CD8-positive, alpha-beta memory T cell (primary cell): ENCODE measurements at regions not wholly inside any gene's neighbourhood (a gene's known extent, or its start where the extent isn't known, plus 50 kb on each side); places are given as distances from the start of the nearest gene placed in this dataset.

Experiments
- CTCF ChIA-PET: fragments of 350-600 bp; sonication (Branson Sonifier 250); formaldehyde crosslinking; loops from one replicate; lab custom pipeline; 2021; ENCODE audit warnings: antibody characterized with exemption; lab: Charles Lee
- POLR2A ChIA-PET: fragments of 350-600 bp; sonication (Branson Sonifier 250); formaldehyde crosslinking; loops from one replicate; lab custom pipeline; 2021; ENCODE audit warnings: antibody characterized with exemption; lab: Charles Lee
- DNase-seq, 5 donors: peaks; one replicate each; pipeline versions ENCODE4 v3.0.0 to v3.0.0-alpha.2; 2020 to 2022; ENCODE audit warnings: mixed read lengths in 1 of 5
- H3K27ac ChIP-seq: one replicate; pipeline ENCODE4 v1.7.0; 2013; ENCODE audit warnings: low read depth, mild to moderate bottlenecking, low read length, moderate library complexity
- H3K27me3 ChIP-seq: 2 replicates; pipeline ENCODE4 v1.7.0; 2013; ENCODE audit warnings: low read length, mild to moderate bottlenecking; ENCODE audit not compliant: insufficient read depth, poor library complexity, severe bottlenecking
- H3K36me3 ChIP-seq: 2 replicates; pipeline ENCODE4 v1.7.0; 2013; ENCODE audit warnings: mild to moderate bottlenecking, low read length, moderate library complexity; ENCODE audit not compliant: insufficient read depth
- H3K4me1 ChIP-seq: 2 replicates; pipeline ENCODE4 v1.7.0; 2013; ENCODE audit warnings: mild to moderate bottlenecking, low read length, moderate library complexity; ENCODE audit not compliant: insufficient read depth
- H3K4me3 ChIP-seq: 2 replicates; pipeline ENCODE4 v1.7.0; 2013; ENCODE audit warnings: mild to moderate bottlenecking, low read length
- H3K9me3 ChIP-seq: 2 replicates; pipeline ENCODE4 v1.7.0; 2013; ENCODE audit warnings: mild to moderate bottlenecking, low read length
- H3K27ac Mint-ChIP-seq, 8 donors: one replicate each; pipeline ENCODE4 v1.8.0; 2020 to 2021; ENCODE audit warnings: mixed read lengths in 8 of 8, mild to moderate bottlenecking in 6 of 8, inconsistent platforms in 3 of 8, moderate library complexity in 3 of 8
- H3K27me3 Mint-ChIP-seq, 2 donors: one replicate each; pipeline ENCODE4 v1.8.0; 2020 to 2021; ENCODE audit warnings: mixed read lengths in 2 of 2, mild to moderate bottlenecking in 1 of 2, moderate library complexity in 1 of 2
- H3K36me3 Mint-ChIP-seq, 3 donors: one replicate each; pipeline ENCODE4 v1.8.0; 2020 to 2021; ENCODE audit warnings: mixed read lengths in 3 of 3, inconsistent platforms in 1 of 3, mild to moderate bottlenecking in 1 of 3
- H3K4me1 Mint-ChIP-seq, 3 donors: one replicate each; pipeline ENCODE4 v1.8.0; 2020 to 2021; ENCODE audit warnings: mixed read lengths in 3 of 3, inconsistent platforms in 1 of 3, mild to moderate bottlenecking in 1 of 3
- H3K4me3 Mint-ChIP-seq, 7 donors: one replicate each; pipeline ENCODE4 v1.8.0; 2020 to 2021; ENCODE audit warnings: mixed read lengths in 7 of 7, mild to moderate bottlenecking in 6 of 7, moderate library complexity in 4 of 7, inconsistent platforms in 2 of 7
- H3K9me3 Mint-ChIP-seq, 5 donors: one replicate each; pipeline ENCODE4 v1.8.0; 2020 to 2022; ENCODE audit warnings: mixed read lengths in 5 of 5, mild to moderate bottlenecking in 3 of 5, moderate library complexity in 2 of 5, inconsistent platforms in 1 of 5

DNA sequence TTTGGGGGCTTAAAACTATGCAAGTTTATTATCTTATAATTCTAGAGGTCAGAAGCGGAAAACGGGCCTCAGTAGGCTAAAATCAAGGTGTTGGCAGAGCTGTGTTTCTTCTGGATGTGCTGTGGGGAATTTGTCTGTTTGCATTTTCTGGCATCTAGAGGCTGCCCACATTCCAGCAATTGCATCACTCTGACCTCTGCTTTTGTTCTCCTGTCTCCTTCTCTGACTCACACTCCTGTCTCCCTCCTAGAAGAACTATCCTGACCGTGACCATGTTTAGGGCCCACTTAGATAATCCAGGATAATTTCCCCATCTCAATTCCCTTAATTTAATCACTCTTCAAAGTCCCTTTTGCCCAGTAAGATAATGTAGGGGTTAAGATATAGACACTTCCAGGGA lies 127.4 kb upstream of the DEPDC1 start:
- no peaks in the 10 kb centered on the region for H3K27me3 Mint-ChIP-seq
- H3K27me3 ChIP-seq: no peaks in the 10 kb centered on the region
- H3K4me1 Mint-ChIP-seq: no peaks in the 10 kb centered on the region
- H3K4me3 ChIP-seq: no peak overlapping the region
- H3K9me3 ChIP-seq: no peaks in the 10 kb centered on the region
- H3K4me1 ChIP-seq: no peaks in the 10 kb centered on the region
- DNase-seq: no peak
- H3K27ac Mint-ChIP-seq: no peak overlapping the region
- no peak overlapping the region for H3K4me3 Mint-ChIP-seq
- ChIA-PET POLR2A (no interaction called here), CTCF (no interaction called here)
- H3K36me3 ChIP-seq: no peaks in the 10 kb centered on the region
- no peaks in the 10 kb centered on the region for H3K36me3 Mint-ChIP-seq
- H3K27ac ChIP-seq: no peak overlapping the region
- H3K9me3 Mint-ChIP-seq: peaks cover 8 to 16% (median 10%) of the 10 kb centered on the region in 5 donors

DNA sequence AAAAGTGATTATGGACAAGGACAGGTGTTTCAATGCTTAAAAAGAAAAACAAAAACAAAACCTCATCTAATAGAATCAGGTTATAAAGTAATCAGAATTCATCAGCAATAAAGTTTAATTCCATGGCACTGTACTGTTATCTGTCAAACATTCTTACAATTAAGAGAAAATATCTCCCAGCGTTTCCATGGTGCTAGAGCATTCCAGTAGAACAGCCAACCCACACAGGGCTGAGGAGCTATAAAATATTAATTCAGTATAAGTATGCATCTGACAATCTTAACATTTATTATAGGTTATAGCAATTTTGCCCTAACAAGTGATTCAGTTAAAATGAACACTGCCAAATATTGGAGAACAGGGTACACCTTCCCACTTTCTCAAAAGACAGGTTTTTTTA lies 128.7 kb upstream of the DEPDC1 start:
- Mint-ChIP-seq H3K36me3 (no peaks in the 10 kb centered on the region), H3K9me3 (peaks cover 4 to 14% (median 10%) of the 10 kb centered on the region in 5 donors), H3K27me3 (no peaks in the 10 kb centered on the region), H3K4me1 (no peaks in the 10 kb centered on the region), H3K27ac (no peak overlapping the region), H3K4me3 (no peak overlapping the region)
- no peaks in the 10 kb centered on the region for H3K36me3 ChIP-seq
- H3K27me3 ChIP-seq: no peaks in the 10 kb centered on the region
- H3K4me3 ChIP-seq: no peak overlapping the region
- no peaks in the 10 kb centered on the region for H3K4me1 ChIP-seq
- DNase-seq: no peak
- ChIA-PET POLR2A (no interaction called here), CTCF (no interaction called here)
- H3K27ac ChIP-seq: no peak overlapping the region
- no peaks in the 10 kb centered on the region for H3K9me3 ChIP-seq

DNA sequence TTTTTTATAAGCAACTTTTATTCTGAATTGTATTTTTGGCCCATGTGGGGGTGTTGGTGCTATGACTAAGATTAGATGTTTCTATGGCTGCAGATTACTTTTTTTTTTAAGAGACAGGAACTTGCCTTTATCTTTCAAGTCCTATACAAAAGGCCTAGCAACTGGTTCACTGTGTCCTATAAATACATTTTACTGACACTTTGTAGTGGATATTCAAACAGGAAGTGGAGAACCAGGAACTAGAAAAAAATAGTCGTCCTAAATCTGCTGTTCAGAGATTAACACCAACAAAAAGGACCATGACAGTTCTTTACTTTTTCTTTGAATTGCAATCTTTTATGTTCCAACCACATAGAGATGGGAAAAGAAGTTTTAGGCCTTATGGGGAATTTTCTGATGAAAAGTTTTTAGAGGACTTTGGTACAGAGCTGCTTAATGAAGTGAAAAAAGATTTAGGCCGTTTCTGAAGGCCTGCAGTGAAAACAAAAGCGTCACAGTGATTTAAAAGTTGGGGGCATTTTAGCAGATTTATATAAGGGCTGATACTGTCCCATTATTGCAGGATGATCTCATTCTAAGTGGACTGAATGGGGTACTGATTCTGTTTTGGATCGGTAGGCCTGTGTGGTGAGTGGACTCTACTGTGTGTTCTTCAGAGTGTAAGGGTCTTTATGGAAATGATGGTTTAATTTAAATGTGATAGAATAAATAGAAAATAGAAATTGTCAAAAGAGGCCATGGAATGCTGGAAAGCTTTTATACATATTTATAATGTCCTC lies 136.4 kb upstream of the DEPDC1 start:
- CTCF ChIA-PET: no interaction called here
- H3K27ac Mint-ChIP-seq: no peak overlapping the region
- DNase-seq: no peak
- Histone ChIP-seq H3K27ac (no peak overlapping the region), H3K27me3 (no peaks in the 10 kb centered on the region), H3K9me3 (no peaks in the 10 kb centered on the region), H3K4me3 (no peak overlapping the region), H3K36me3 (no peaks in the 10 kb centered on the region), H3K4me1 (no peaks in the 10 kb centered on the region)
- H3K4me3 Mint-ChIP-seq: no peak overlapping the region
- POLR2A ChIA-PET: no interaction called here
- H3K36me3 Mint-ChIP-seq: no peaks in the 10 kb centered on the region
- peaks cover 0 to 3% (median 0%) of the 10 kb centered on the region in 5 donors for H3K9me3 Mint-ChIP-seq
- H3K27me3 Mint-ChIP-seq: no peaks in the 10 kb centered on the region
- no peaks in the 10 kb centered on the region for H3K4me1 Mint-ChIP-seq

DNA sequence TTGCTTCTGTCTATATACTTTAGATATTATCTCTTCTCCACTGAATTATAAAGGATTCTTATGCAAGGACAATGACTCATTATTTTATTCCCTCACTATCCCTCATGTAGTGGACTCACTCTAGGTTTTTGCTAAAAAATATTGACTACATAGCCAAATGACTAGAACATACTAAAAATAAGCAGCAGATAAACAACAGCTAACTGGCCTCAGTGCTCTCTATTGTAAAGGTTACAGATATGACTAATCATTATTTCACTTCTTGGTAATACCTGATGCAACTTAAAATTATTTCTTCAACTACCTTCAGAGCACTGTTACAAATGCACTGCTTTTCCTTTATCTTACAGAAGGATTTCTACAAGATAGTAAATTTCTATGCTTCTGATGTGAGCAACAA lies 147.6 kb upstream of the DEPDC1 start:
- CTCF ChIA-PET: no interaction called here
- no peak for DNase-seq
- Histone ChIP-seq H3K27me3 (no peaks in the 10 kb centered on the region), H3K4me3 (no peak overlapping the region), H3K4me1 (no peaks in the 10 kb centered on the region), H3K9me3 (no peaks in the 10 kb centered on the region), H3K36me3 (no peaks in the 10 kb centered on the region), H3K27ac (no peak overlapping the region)
- Mint-ChIP-seq H3K4me1 (no peaks in the 10 kb centered on the region), H3K27me3 (no peaks in the 10 kb centered on the region), H3K9me3 (peaks cover 0 to 10% (median 4%) of the 10 kb centered on the region in 5 donors), H3K27ac (no peak overlapping the region), H3K4me3 (no peak overlapping the region), H3K36me3 (no peaks in the 10 kb centered on the region)
- POLR2A ChIA-PET: no interaction called here

DNA sequence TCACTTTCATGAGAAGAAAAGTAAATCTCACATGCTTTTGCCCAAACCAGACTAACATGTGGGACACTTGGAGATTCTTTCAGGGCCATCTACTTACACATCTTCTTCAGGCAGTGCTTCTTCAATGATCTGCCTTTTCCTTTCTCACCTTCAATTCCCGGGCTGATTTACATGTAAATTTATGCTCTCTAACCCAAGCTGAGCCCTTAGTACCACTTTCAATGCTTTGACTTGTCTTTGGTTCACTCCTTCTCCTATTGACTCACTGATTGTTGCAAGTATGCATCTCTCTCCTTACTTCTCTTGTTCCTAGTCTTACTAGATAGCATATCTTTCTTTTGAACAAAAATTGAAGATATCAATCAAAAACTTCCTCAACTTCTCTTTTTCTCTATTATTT lies 154.2 kb upstream of the DEPDC1 start:
- Mint-ChIP-seq H3K27ac (no peak overlapping the region), H3K9me3 (peaks cover 0 to 15% (median 4%) of the 10 kb centered on the region in 5 donors), H3K27me3 (no peaks in the 10 kb centered on the region), H3K4me1 (no peaks in the 10 kb centered on the region), H3K36me3 (no peaks in the 10 kb centered on the region), H3K4me3 (no peak overlapping the region)
- CTCF ChIA-PET: no interaction called here
- Histone ChIP-seq H3K27ac (no peak overlapping the region), H3K9me3 (no peaks in the 10 kb centered on the region), H3K36me3 (no peaks in the 10 kb centered on the region), H3K4me1 (no peaks in the 10 kb centered on the region), H3K27me3 (no peaks in the 10 kb centered on the region), H3K4me3 (no peak overlapping the region)
- POLR2A ChIA-PET: no interaction called here
- no peak for DNase-seq

DNA sequence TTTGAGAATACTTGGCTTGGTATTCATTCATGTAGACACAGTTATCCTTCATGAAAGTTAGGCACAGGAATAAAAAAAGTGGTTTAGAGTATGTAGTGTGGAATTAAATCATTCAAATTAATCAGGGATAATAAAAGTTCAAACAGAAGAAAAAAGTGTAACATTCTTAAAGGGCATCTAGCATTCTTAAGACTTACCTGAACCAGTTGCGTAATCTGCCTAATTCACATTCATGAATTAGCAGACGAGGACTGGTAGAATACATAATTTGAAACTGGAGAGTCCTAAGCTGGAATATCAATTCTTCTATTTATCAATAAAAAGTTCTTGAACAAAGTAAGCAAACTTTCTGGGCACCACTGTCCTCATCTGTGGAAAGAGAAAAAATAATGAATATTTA lies 157.0 kb upstream of the DEPDC1 start:
- no peaks in the 10 kb centered on the region for H3K4me1 Mint-ChIP-seq
- no peaks in the 10 kb centered on the region for H3K36me3 Mint-ChIP-seq
- ChIA-PET POLR2A (no interaction called here), CTCF (no interaction called here)
- Histone ChIP-seq H3K4me1 (no peaks in the 10 kb centered on the region), H3K9me3 (no peaks in the 10 kb centered on the region), H3K27me3 (no peaks in the 10 kb centered on the region), H3K27ac (no peak overlapping the region), H3K4me3 (no peak overlapping the region), H3K36me3 (no peaks in the 10 kb centered on the region)
- H3K27me3 Mint-ChIP-seq: no peaks in the 10 kb centered on the region
- no peak for DNase-seq
- peaks cover 0 to 16% (median 6%) of the 10 kb centered on the region in 5 donors for H3K9me3 Mint-ChIP-seq
- H3K4me3 Mint-ChIP-seq: no peak overlapping the region
- H3K27ac Mint-ChIP-seq: no peak overlapping the region

DNA sequence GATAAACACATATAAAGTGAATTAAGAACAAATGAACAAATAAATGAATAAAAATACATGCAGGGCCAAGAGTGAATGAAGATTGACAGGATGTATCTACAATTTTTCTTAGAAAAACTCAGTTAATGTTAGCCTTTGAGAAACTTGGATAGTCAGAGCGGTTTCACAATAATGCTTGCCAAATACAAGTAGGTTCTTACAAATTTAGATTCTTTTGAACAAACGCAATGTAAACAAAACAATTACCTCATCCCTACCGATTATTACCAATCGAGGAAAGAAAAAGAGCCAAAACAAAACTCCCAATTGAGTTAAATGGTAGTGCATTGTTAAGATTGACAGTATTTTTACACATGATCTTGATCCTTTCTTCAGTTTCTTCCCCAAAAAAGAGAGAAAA lies 176.9 kb upstream of the DEPDC1 start:
- H3K9me3 Mint-ChIP-seq: peaks cover 3 to 14% (median 8%) of the 10 kb centered on the region in 5 donors
- H3K36me3 ChIP-seq: no peaks in the 10 kb centered on the region
- no peaks in the 10 kb centered on the region for H3K36me3 Mint-ChIP-seq
- ChIA-PET CTCF (no interaction called here), POLR2A (no interaction called here)
- H3K4me3 ChIP-seq: no peak overlapping the region
- no peak overlapping the region for H3K27ac Mint-ChIP-seq
- DNase-seq: no peak
- H3K27me3 Mint-ChIP-seq: no peaks in the 10 kb centered on the region
- H3K27ac ChIP-seq: no peak overlapping the region
- H3K4me3 Mint-ChIP-seq: no peak overlapping the region
- H3K4me1 Mint-ChIP-seq: no peaks in the 10 kb centered on the region
- no peaks in the 10 kb centered on the region for H3K27me3 ChIP-seq
- no peaks in the 10 kb centered on the region for H3K4me1 ChIP-seq
- no peaks in the 10 kb centered on the region for H3K9me3 ChIP-seq

DNA sequence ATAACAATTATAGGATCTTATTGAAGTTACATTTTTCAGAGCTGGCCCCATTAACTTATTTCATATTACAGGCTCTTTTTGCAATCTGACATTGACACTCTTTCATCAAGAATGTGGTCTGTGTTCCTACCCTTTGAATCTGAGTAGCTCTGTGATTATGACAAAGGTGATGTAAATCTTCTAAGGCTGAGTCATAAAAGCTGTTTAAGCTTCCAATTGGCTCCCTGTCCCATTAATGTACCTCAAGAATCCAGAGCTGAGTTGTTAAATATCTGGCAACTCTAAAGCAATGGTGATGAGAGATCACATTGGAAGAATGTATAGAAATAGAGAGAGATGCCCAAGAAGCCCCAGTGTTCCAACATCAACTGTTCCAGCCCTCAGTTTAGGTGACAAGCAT lies 178.5 kb upstream of the DEPDC1 start:
- Mint-ChIP-seq H3K4me1 (no peaks in the 10 kb centered on the region), H3K36me3 (no peaks in the 10 kb centered on the region), H3K27me3 (no peaks in the 10 kb centered on the region), H3K27ac (no peak overlapping the region), H3K9me3 (peaks cover 0 to 12% (median 11%) of the 10 kb centered on the region in 5 donors), H3K4me3 (no peak overlapping the region)
- POLR2A ChIA-PET: no interaction called here
- Histone ChIP-seq H3K27ac (no peak overlapping the region), H3K9me3 (no peaks in the 10 kb centered on the region), H3K36me3 (no peaks in the 10 kb centered on the region), H3K27me3 (no peaks in the 10 kb centered on the region), H3K4me3 (no peak overlapping the region), H3K4me1 (no peaks in the 10 kb centered on the region)
- CTCF ChIA-PET: no interaction called here
- no peak for DNase-seq
